H1 (cell line): ENCODE measurements at regions not wholly inside any gene's neighbourhood (a gene's known extent, or its start where the extent isn't known, plus 50 kb on each side); places are given as distances from the start of the nearest gene placed in this dataset.

Experiments
- CTCF ChIA-PET: fragments of 300-600 bp; sonication (Branson Sonifier 250); formaldehyde crosslinking; loops from one replicate; lab custom pipeline; 2021; ENCODE audit not compliant: partially characterized antibody; lab: Charles Lee
- POLR2A ChIA-PET: fragments of 300-600 bp; sonication (Branson Sonifier 250); formaldehyde crosslinking; loops from one replicate; lab custom pipeline; 2021; ENCODE audit warnings: inconsistent platforms; ENCODE audit not compliant: partially characterized antibody; lab: Charles Lee
- DNase-seq, 2 experiments: peaks; one replicate each; pipeline versions ENCODE4 v3.0.0 to v3.0.0-alpha.2; 2010 to 2022; ENCODE audit warnings: low spot score in 2 of 2, low read depth in 1 of 2, mixed read lengths in 1 of 2
- FAIRE-seq: peaks from 2 replicates; lab custom pipeline; 2011; peaks lifted over from hg19 to GRCh38; lab: Jason Lieb, UNC
- H2AFZ ChIP-seq: 2 replicates; pipeline ENCODE4 v1.8.1; 2012; ENCODE audit warnings: low read length, inconsistent platforms
- H2AK5ac ChIP-seq: 2 replicates; pipeline ENCODE4 v1.6.1; 2013; ENCODE audit warnings: low read depth, low read length
- H2BK120ac ChIP-seq: replicated peaks from 2 replicates; pipeline ENCODE3; 2013; ENCODE audit warnings: low read depth, low read length, inconsistent platforms
- H2BK12ac ChIP-seq: 2 replicates; pipeline ENCODE4 v1.6.1; 2013; ENCODE audit warnings: low read depth, low read length
- H2BK15ac ChIP-seq: 2 replicates; pipeline ENCODE4 v1.6.1; 2013; ENCODE audit warnings: low read length
- H2BK20ac ChIP-seq: 2 replicates; pipeline ENCODE4 v1.6.1; 2013; ENCODE audit warnings: low read length
- H2BK5ac ChIP-seq: 2 replicates; pipeline ENCODE4 v1.6.1; 2013; ENCODE audit warnings: low read depth, low read length
- H3K14ac ChIP-seq: 2 replicates; pipeline ENCODE4 v1.6.1; 2013; ENCODE audit warnings: inconsistent platforms; ENCODE audit not compliant: insufficient read length
- H3K18ac ChIP-seq: 2 replicates; pipeline ENCODE4 v1.6.1; 2013; ENCODE audit warnings: low read length; ENCODE audit errors: extremely low read depth
- H3K23ac ChIP-seq: 2 replicates; pipeline ENCODE4 v1.6.1; 2013; ENCODE audit warnings: inconsistent platforms; ENCODE audit not compliant: insufficient read length
- H3K23me2 ChIP-seq: 2 replicates; pipeline ENCODE4 v1.6.1; 2013; ENCODE audit warnings: low read depth, low read length
- H3K27ac ChIP-seq: 2 replicates; pipeline ENCODE4 v1.6.1; 2011; ENCODE audit warnings: low read depth, low read length, inconsistent platforms
- H3K27me3 ChIP-seq, 4 experiments: replicated peaks in 1 of 4; 1 replicate in 1 of 4; 2 replicates in 3 of 4; pipeline versions ENCODE4 v1.6.1 to v1.8.1; 2011 to 2013; ENCODE audit warnings: low read length in 3 of 4, mild to moderate bottlenecking in 3 of 4, inconsistent platforms in 2 of 4, mixed read lengths in 2 of 4, moderate library complexity in 1 of 4; ENCODE audit not compliant: control insufficient read depth in 3 of 4, insufficient read depth in 3 of 4; ENCODE audit errors: extremely low read depth in 1 of 4
- H3K36me3 ChIP-seq, 4 experiments: 2 replicates each; pipeline versions ENCODE4 v1.6.1 to v1.8.1; 2011 to 2013; ENCODE audit warnings: mild to moderate bottlenecking in 4 of 4, low read length in 3 of 4, moderate library complexity in 2 of 4, control low read depth in 1 of 4, inconsistent platforms in 1 of 4; ENCODE audit not compliant: insufficient read depth in 4 of 4, control insufficient read depth in 2 of 4
- H3K4ac ChIP-seq: replicated peaks from 2 replicates; pipeline ENCODE3; 2013; ENCODE audit warnings: low read length, low read depth, mixed read lengths, inconsistent platforms; ENCODE audit not compliant: insufficient read length
- H3K4me1 ChIP-seq, 4 experiments: replicated peaks in 1 of 4; 1 replicate in 1 of 4; 2 replicates in 3 of 4; pipeline versions ENCODE4 v1.6.1 to v1.8.1; 2011 to 2013; ENCODE audit warnings: low read length in 3 of 4, inconsistent platforms in 2 of 4, mixed read lengths in 1 of 4; ENCODE audit not compliant: insufficient read depth in 4 of 4, control insufficient read depth in 3 of 4
- H3K4me2 ChIP-seq, 2 experiments: 2 replicates each; pipeline versions ENCODE4 v1.6.1 to v1.8.1; 2011 to 2013; ENCODE audit warnings: low read depth in 2 of 2, low read length in 2 of 2, control low read depth in 1 of 2, inconsistent platforms in 1 of 2, mild to moderate bottlenecking in 1 of 2; ENCODE audit not compliant: insufficient read depth in 1 of 2
- H3K4me3 ChIP-seq, 4 experiments: fragments of 200-600, 300-600 bp in 1 of 4; sonication (generic), shearing (Covaris generic), sonication (Bioruptor Twin) in 1 of 4; 2 replicates each; pipeline versions ENCODE4 v1.5.1 to v1.8.1; 2011 to 2016; ENCODE audit warnings: low read length in 4 of 4, low read depth in 3 of 4, control low read depth in 2 of 4, inconsistent platforms in 2 of 4, mild to moderate bottlenecking in 2 of 4, mixed read lengths in 1 of 4, moderate library complexity in 1 of 4; ENCODE audit not compliant: insufficient read depth in 2 of 4; ENCODE audit errors: extremely low read depth in 1 of 4
- H3K56ac ChIP-seq: replicated peaks from 2 replicates; pipeline ENCODE3; 2013; ENCODE audit warnings: low read depth, mild to moderate bottlenecking, mixed read lengths, low read length, inconsistent platforms; ENCODE audit not compliant: insufficient read length
- H3K79me1 ChIP-seq: 2 replicates; pipeline ENCODE4 v1.6.1; 2013; ENCODE audit warnings: low read depth, low read length, control low read depth
- H3K79me2 ChIP-seq, 2 experiments: 2 replicates each; pipeline versions ENCODE4 v1.6.1 to v1.8.1; 2012 to 2013; ENCODE audit warnings: low read length in 2 of 2, mild to moderate bottlenecking in 2 of 2, inconsistent platforms in 1 of 2; ENCODE audit not compliant: insufficient read depth in 2 of 2, control insufficient read depth in 1 of 2
- H3K9ac ChIP-seq, 4 experiments: replicated peaks in 1 of 4; 1 replicate in 1 of 4; 2 replicates in 3 of 4; pipeline versions ENCODE4 v1.6.1 to v1.8.1; 2011 to 2013; ENCODE audit warnings: low read depth in 3 of 4, low read length in 3 of 4, control low read depth in 2 of 4, mild to moderate bottlenecking in 2 of 4, moderate library complexity in 2 of 4, inconsistent platforms in 1 of 4; ENCODE audit errors: extremely low read depth in 1 of 4
- H3K9me3 ChIP-seq, 2 experiments: 2 replicates each; pipeline versions ENCODE4 v1.6.1 to v1.8.1; 2012 to 2013; ENCODE audit warnings: mild to moderate bottlenecking in 2 of 2, moderate library complexity in 2 of 2, control low read depth in 1 of 2, inconsistent platforms in 1 of 2, low read depth in 1 of 2, low read length in 1 of 2, mixed read lengths in 1 of 2; ENCODE audit not compliant: insufficient read depth in 2 of 2
- H4K20me1 ChIP-seq, 2 experiments: replicated peaks in 1 of 2; 2 replicates each; pipeline versions ENCODE3 to v1.8.1; 2011 to 2013; ENCODE audit warnings: inconsistent platforms in 2 of 2, low read length in 2 of 2, mild to moderate bottlenecking in 1 of 2; ENCODE audit not compliant: insufficient read depth in 2 of 2, control insufficient read depth in 1 of 2
- H4K5ac ChIP-seq: 2 replicates; pipeline ENCODE4 v1.6.1; 2013; ENCODE audit warnings: low read length, low read depth, mixed read lengths, inconsistent platforms; ENCODE audit not compliant: insufficient read length
- H4K8ac ChIP-seq: 2 replicates; pipeline ENCODE4 v1.8.0; 2013; ENCODE audit warnings: mild to moderate bottlenecking, moderate library complexity, low read length, inconsistent platforms; ENCODE audit not compliant: insufficient read depth; ENCODE audit errors: extremely low read depth
- H4K91ac ChIP-seq: replicated peaks from 2 replicates; pipeline ENCODE3; 2013; ENCODE audit warnings: low read length, mixed read lengths, inconsistent platforms; ENCODE audit not compliant: insufficient read length
- GTF2F1 ChIP-seq: IDR thresholded peaks from 2 replicates; pipeline ENCODE4 v1.6.1; 2012; ENCODE audit warnings: low read depth, low read length, improper control_type of control experiment, borderline replicate concordance
- WGBS, 2 experiments: shearing (Covaris generic) in 1 of 2; methylation state at CpG; one replicate each; pipeline versions ENCODE4 v1.1.6 to v1.1.7; 2013 to 2015; ENCODE audit warnings: low lambda C conversion rate in 2 of 2, mixed read lengths in 2 of 2, inconsistent platforms in 1 of 2, low coverage in 1 of 2, missing lambda C conversion rate in 1 of 2; ENCODE audit not compliant: insufficient replicate concordance in 2 of 2, insufficient coverage in 1 of 2, insufficient read length in 1 of 2; ENCODE audit errors: extremely low coverage in 1 of 2, missing lambda C conversion rate in 1 of 2; 5-methylcytosine and 5-hydroxymethylcytosine counted together

GRCh38 chr4:178028481-178028880 lies 586.2 kb upstream of the AGA start:
- Histone ChIP-seq H3K23ac (no peak overlapping the region), H4K8ac (no peak overlapping the region), H4K20me1 (no peaks in the 10 kb centered on the region), H2BK20ac (no peak overlapping the region), H3K4ac (no peak overlapping the region), H3K56ac (no peak overlapping the region), H2BK12ac (no peak overlapping the region), H3K4me3 (no peak overlapping the region), H3K79me2 (no peaks in the 10 kb centered on the region), H2BK5ac (no peak overlapping the region), H3K79me1 (no peaks in the 10 kb centered on the region), H2BK15ac (no peak overlapping the region), H2AFZ (no peak overlapping the region), H3K23me2 (no peaks in the 10 kb centered on the region), H3K36me3 (no peaks in the 10 kb centered on the region), H3K27me3 (no peaks in the 10 kb centered on the region), H3K18ac (no peak overlapping the region), H2AK5ac (no peak overlapping the region), H3K4me1 (no peaks in the 10 kb centered on the region), H3K27ac (no peak overlapping the region), H3K9ac (no peak overlapping the region), H3K14ac (no peak overlapping the region), H4K5ac (no peak overlapping the region), H3K9me3 (no peaks in the 10 kb centered on the region), H3K4me2 (no peak overlapping the region), H4K91ac (no peak overlapping the region), H2BK120ac (no peak overlapping the region)
- CTCF ChIA-PET: no interaction called here
- 97% methylated on average over 2 of the region's 2 CpGs; no CpG with 5 or more reads in 1 of the 2 experiments for WGBS, 2 experiments
- DNase-seq (no peak), FAIRE-seq (no peak)
- TF ChIP-seq GTF2F1: no peak
- POLR2A ChIA-PET: no interaction called here
